ENCODE measurements at regions not wholly inside any gene's neighbourhood (a gene's known extent, or its start where the extent isn't known, plus 50 kb on each side); places are given as distances from the start of the nearest gene placed in this dataset.
A peak's percentile ranks its signal among the peaks of the same experiment; 100 is the strongest.

DNA sequence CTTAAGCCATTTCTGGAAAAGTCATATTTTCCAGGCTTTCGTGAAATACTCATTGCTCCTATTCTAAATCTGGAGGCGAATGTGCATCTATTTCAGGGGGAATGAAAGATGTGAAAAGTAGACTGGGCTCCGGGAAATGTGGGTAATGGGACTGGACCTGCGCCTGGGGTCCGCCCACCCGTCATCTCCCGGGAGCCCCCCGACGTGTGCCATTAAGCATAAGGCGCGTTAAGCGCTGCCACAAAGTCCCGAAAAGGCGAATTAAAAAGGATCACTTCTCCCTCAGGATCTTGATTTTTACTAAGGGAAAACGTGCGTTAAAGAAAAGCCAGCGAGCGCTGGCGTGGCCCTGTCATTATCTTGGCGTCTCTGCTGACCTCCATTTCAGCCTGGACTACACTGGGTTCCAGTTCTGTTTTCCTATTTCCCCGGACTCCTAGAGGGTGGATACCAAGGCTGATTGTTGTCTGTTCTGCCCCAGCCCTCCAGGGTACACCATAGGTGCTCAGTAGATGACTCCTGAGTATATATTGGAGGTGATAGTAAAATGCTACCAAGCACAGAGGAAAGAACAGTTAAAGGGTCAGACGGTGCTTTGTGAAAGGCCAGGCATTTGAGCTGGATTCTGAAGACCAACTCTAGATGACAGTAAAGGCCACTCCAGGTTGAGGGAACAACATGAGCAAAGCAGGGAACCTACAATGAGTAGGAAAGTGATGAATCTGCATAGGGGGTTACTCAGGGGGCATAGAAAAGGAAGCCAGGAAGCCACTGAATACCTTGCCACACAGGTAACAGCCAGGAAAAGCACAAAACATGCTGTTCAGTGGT is 89.2 kb upstream of the ARID1B start:
- TF ChIP-seq EP300 (IDR thresholded peaks at IDR 0.05) (no peak), POLR2A (IDR thresholded peaks at IDR 0.05) (no peak), POLR2AphosphoS5 (IDR thresholded peaks at IDR 0.05) (peak in 2 of 4 donors; percentile 42 to 64)
- TF ChIP-seq, protein P1, sequence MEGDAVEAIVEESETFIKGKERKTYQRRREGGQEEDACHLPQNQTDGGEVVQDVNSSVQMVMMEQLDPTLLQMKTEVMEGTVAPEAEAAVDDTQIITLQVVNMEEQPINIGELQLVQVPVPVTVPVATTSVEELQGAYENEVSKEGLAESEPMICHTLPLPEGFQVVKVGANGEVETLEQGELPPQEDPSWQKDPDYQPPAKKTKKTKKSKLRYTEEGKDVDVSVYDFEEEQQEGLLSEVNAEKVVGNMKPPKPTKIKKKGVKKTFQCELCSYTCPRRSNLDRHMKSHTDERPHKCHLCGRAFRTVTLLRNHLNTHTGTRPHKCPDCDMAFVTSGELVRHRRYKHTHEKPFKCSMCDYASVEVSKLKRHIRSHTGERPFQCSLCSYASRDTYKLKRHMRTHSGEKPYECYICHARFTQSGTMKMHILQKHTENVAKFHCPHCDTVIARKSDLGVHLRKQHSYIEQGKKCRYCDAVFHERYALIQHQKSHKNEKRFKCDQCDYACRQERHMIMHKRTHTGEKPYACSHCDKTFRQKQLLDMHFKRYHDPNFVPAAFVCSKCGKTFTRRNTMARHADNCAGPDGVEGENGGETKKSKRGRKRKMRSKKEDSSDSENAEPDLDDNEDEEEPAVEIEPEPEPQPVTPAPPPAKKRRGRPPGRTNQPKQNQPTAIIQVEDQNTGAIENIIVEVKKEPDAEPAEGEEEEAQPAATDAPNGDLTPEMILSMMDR (IDR thresholded peaks at IDR 0.05): no peak
- H3K27me3 ChIP-seq: no peaks in the 10 kb centered on the region
- peak overlapping the region; percentile 90 to 99 (median 94) for H3K27ac ChIP-seq
- H3K36me3 ChIP-seq: no peaks in the 10 kb centered on the region
- no peaks in the 10 kb centered on the region for H3K9me3 ChIP-seq
- peaks cover 0 to 16% (median 10%) of the 10 kb centered on the region in 4 donors for H3K4me1 ChIP-seq
- peak overlapping the region; percentile 60 to 76 (median 71) for H3K4me3 ChIP-seq
- peak; percentile 62 for DNase-seq
- 5 to 14% methylated on average over 22 of the region's 22 CpGs for WGBS, 2 donors
- intact Hi-C loops (cut with DNase I): loop anchor here (1.0 to 10.0 kb wide), 8 partner anchors 32 to 1373 kb away; partner anchors contain the start of genes ARID1B and TFB1M

DNA sequence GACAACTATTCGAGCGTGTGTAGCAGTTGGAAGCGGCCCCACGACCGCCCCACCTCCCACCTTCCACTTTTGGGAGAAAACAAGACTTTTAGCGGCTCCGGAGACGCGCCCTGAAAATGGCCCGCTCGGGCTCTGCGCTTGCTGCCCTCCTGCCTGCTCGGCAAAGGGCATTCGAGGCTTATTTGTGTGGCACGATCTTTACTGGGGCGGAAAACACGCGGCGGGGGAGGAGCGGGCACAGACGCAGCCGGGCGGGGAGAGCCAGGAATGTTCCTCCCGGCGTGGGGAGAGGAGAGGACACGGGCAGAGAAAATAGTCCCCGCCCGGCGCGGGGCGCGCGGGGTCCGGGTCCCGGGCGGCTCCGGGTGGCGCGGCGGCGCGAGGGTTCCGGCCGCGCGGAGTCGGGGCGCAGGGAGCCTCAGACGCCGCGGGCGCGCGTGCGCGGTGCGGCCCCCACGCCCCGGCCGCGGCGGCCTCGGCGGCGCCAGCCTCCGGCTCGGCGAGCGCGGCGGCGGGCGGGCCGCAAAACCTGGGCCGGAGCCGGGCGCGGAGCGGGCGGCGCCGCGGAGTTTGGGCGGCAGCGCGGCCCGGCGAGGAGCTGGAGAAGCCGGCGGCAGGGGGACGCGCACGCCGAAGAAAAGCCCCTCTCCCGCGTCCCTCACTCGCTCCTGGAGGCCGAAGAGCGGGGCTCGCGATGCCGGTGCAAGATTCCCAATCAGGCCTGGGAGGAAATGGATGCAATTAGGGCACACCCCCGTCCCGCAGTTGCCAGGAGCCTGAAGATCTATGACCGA is 90.0 kb upstream of the ARID1B start:
- intact Hi-C loops (cut with DNase I): loop anchor here (1.0 to 10.0 kb wide), 8 partner anchors 33 to 1372 kb away; partner anchors contain the start of genes ARID1B and TFB1M
- H3K36me3 ChIP-seq: no peaks in the 10 kb centered on the region
- WGBS, 2 donors: 0% methylated on average over 105 of the region's 105 CpGs

DNA sequence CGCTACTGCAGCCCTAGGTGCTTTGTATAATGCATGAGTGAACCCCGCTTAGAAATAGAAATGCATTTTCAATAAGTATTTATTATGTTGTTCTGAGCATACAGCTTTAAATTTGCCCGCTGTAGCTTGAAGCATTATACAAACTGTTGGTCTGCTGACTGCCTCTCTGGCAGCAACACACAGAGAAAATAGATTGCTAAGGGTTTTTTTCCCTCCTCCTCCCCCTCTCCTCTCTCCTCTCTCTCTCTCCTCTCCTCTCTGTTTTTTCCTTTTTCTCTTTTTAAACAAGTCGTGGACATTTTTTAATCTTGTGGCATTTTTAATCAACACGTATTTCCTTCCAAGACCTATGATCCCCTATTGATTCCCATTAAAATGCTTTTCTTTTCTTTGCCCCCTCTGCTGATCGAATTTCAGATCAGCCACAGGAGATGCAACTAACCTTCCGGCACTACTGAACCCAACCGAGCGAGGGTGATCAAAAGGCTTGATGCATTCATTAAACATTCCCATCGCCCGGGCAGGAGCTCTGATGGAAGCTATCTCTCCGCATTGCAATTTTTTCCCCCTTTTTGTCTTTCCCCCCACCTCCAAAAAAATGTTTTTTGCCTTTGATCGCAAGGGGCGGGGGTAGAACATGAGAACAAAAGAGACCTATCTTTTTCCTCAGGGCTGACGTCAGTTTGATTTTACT is 90.7 kb upstream of the ARID1B start:
- intact Hi-C loops (cut with DNase I): loop anchor here (2.0 to 10.0 kb wide), 5 partner anchors 124 to 1372 kb away; partner anchors contain the start of gene TFB1M
- Histone ChIP-seq H3K4me3 (peak overlapping the region; percentile 56 to 76 (median 65)), H3K27ac (peak overlapping the region; percentile 94 to 99 (median 96)), H3K27me3 (no peaks in the 10 kb centered on the region), H3K9me3 (no peaks in the 10 kb centered on the region), H3K4me1 (peaks cover 0 to 16% (median 10%) of the 10 kb centered on the region in 4 donors), H3K36me3 (no peaks in the 10 kb centered on the region)
- DNase-seq: peak; percentile 66
- TF ChIP-seq POLR2A (IDR thresholded peaks at IDR 0.05): no peak
- TF ChIP-seq POLR2AphosphoS5 (IDR thresholded peaks at IDR 0.05): peak in 1 of 4 donors; percentile 35
- TF ChIP-seq, protein P1 (IDR thresholded peaks at IDR 0.05): peak; percentile 50 to 81 (median 77)
- no peak for TF ChIP-seq EP300 (IDR thresholded peaks at IDR 0.05)
- WGBS, 2 donors: 0 to 1% methylated on average over 15 of the region's 15 CpGs

More for the DNA sequence above, 90.0 kb upstream of the ARID1B start:
- H3K27me3 ChIP-seq: no peaks in the 10 kb centered on the region
- TF ChIP-seq EP300 (IDR thresholded peaks at IDR 0.05) (peak in 1 of 4 donors; percentile 28), POLR2AphosphoS5 (IDR thresholded peaks at IDR 0.05) (peak; percentile 80 to 95 (median 93)), POLR2A (IDR thresholded peaks at IDR 0.05) (peak; percentile 84 to 89)
- TF ChIP-seq, protein P1 (IDR thresholded peaks at IDR 0.05): no peak
- peak overlapping the region; percentile 60 to 76 (median 71) for H3K4me3 ChIP-seq
- H3K4me1 ChIP-seq: peaks cover 0 to 16% (median 10%) of the 10 kb centered on the region in 4 donors
- no peaks in the 10 kb centered on the region for H3K9me3 ChIP-seq
- DNase-seq: peak; percentile 97
- H3K27ac ChIP-seq: peak overlapping the region; percentile 94 to 99 (median 96)

DNA sequence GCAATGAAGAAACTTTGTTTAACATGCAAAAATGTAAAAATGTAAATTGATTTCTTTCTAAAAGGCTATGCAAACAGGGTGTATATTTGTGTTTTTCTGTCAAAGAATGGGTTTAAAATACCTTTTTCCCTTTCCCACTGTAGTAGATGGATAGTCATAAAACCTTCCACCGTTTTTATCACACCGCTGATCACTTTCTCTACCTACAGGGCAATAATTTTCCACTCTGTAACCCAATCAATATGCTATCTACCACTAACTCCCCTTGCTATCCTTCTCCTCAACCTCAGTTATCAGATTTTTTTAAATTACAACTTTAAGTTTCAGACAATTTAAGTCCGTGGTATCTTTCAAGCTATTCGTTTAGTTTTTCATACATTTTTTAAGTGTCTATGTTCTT is 91.4 kb upstream of the ARID1B start:
- WGBS, 2 donors: 8 to 16% methylated on average over 4 of the region's 4 CpGs
- Histone ChIP-seq H3K4me1 (peaks cover 0 to 16% (median 10%) of the 10 kb centered on the region in 4 donors), H3K27me3 (no peaks in the 10 kb centered on the region), H3K27ac (peak overlapping the region; percentile 94 to 99 (median 96)), H3K9me3 (no peaks in the 10 kb centered on the region), H3K4me3 (peak overlapping the region; percentile 56 to 76 (median 65)), H3K36me3 (no peaks in the 10 kb centered on the region)
- intact Hi-C loops (cut with DNase I): loop anchor here (2.0 to 10.0 kb wide), 5 partner anchors 124 to 1371 kb away; partner anchors contain the start of gene TFB1M
- no peak for DNase-seq
- TF ChIP-seq, protein P1 (IDR thresholded peaks at IDR 0.05): no peak
- TF ChIP-seq POLR2AphosphoS5 (IDR thresholded peaks at IDR 0.05) (no peak), POLR2A (IDR thresholded peaks at IDR 0.05) (no peak), EP300 (IDR thresholded peaks at IDR 0.05) (no peak)

Measured in sigmoid colon (tissue), 6 donors.